C4-2B (cell line): ENCODE measurements at regions not wholly inside any gene's neighbourhood (a gene's known extent, or its start where the extent isn't known, plus 50 kb on each side); places are given as distances from the start of the nearest gene placed in this dataset.

ENCODE experiments used
- H3K27ac ChIP-seq: fragments of 450-650 bp; 2 replicates; pipeline ENCODE4 v1.5.1; 2017
- CTCF ChIP-seq: fragments of 450-650 bp; conservative IDR thresholded peaks from 2 replicates; pipeline ENCODE4 v1.5.1; 2017; ENCODE audit warnings: mild to moderate bottlenecking
- ZFX ChIP-seq: fragments of 450-650 bp; IDR thresholded peaks from 2 replicates; pipeline ENCODE4 v1.6.1; 2017

- TF ChIP-seq ZFX (no peak), CTCF (no peak)
Measured at GRCh38 chr12:86608638-86609037, 352.4 kb upstream of the MGAT4C start.

GRCh38 chr12:86601550-86602308 is 345.5 kb upstream of the MGAT4C start:
- TF ChIP-seq ZFX (no peak), CTCF (peak; percentile 8; the same call in 1 of the 2 replicates)

More at GRCh38 chr12:86608638-86609037, 352.4 kb upstream of the MGAT4C start:
- H3K27ac ChIP-seq = no peak overlapping the region

GRCh38 chr12:86600664-86601231 is 344.6 kb upstream of the MGAT4C start:
- no peak overlapping the region for H3K27ac ChIP-seq
- TF ChIP-seq CTCF = no peak
- no peak for TF ChIP-seq ZFX

More at GRCh38 chr12:86601550-86602308, 345.5 kb upstream of the MGAT4C start:
- H3K27ac ChIP-seq = no peak overlapping the region

- H3K27ac ChIP-seq = no peak overlapping the region
- no peak for TF ChIP-seq ZFX
- TF ChIP-seq CTCF = no peak
Measured at GRCh38 chr12:86597431-86597830, 341.2 kb upstream of the MGAT4C start.

GRCh38 chr12:86590296-86590695 is 334.1 kb upstream of the MGAT4C start:
- no peak overlapping the region for H3K27ac ChIP-seq
- TF ChIP-seq CTCF (no peak), ZFX (no peak)

GRCh38 chr12:86574143-86574542 is 318.0 kb upstream of the MGAT4C start:
- H3K27ac ChIP-seq = no peak overlapping the region
- no peak for TF ChIP-seq CTCF
- TF ChIP-seq ZFX = no peak

- no peak for TF ChIP-seq ZFX
- no peak for TF ChIP-seq CTCF
- H3K27ac ChIP-seq = no peak overlapping the region
Measured at GRCh38 chr12:86572455-86572854, 316.3 kb upstream of the MGAT4C start.
